Cardiac septum (tissue), 1 donor: ENCODE measurements at regions not wholly inside any gene's neighbourhood (a gene's known extent, or its start where the extent isn't known, plus 50 kb on each side); places are given as distances from the start of the nearest gene placed in this dataset.

ENCODE experiments used
- DNase-seq: peaks from one replicate; pipeline ENCODE4 v3.0.0-alpha.2; 2020; ENCODE audit warnings: low spot score
- intact Hi-C: fragments of 100-400 bp; cut with DNase I; formaldehyde crosslinking; loops from one replicate; pipeline ENCODE4 v1.14.0; 2022
- donor health status: DM: no; HTN: no; CAD: no.

DNA sequence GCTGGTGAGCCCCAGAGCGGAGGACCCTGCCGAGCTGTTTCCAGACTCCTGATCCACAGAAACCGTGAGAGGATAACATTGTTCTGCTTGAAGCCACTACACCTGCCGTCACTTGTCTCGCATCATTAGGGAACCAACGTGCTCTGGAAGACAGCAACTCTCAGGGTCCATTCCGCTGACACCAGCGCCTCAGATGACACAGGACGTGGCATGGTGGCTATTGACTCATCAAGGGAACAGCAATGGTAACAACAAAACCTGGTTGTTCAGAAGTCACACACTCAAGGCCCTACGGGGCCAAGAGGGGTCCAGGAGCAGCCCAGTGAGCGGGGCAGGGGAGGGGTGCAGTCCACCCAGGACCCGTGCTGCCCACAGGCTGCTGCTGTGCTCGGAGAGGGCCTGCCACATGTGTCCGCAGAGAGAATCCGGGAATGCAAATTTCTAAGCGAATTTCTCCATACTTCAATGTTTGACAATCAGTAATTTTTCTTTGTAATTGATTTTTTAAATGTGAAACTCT is 110.4 kb downstream of the TTLL2 start:
- intact Hi-C loops = no loop called here
- no peak for DNase-seq

GRCh38 chr6:167437888-167438484 is 113.1 kb downstream of the TTLL2 start:
- intact Hi-C loops = no loop called here
- no peak for DNase-seq

DNA sequence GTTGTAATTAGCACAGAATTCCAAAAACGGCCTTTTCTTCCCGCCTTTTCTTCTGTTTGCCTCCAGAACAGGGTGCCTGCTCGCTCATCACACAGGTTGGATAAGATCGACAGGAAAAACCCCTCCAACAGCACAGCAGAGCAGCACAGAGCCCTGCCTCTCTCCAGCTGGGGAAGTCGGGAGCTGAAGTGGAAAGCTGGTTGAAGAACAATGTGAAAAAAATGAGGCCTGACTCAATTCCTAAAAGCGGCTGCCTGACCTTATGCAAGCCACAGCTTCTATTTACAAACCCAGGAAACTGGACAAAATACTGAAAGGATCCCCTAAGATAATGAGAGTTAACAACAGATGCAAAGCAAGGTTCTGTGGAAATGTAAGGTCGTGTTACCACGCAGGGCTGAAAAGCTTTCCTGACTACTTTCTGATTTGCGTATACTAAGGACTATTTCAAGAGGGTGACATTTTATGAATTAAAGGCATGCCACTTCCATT is 116.9 kb downstream of the TTLL2 start:
- intact Hi-C loops = no loop called here
- no peak for DNase-seq

GRCh38 chr6:167442245-167442644 is 117.4 kb downstream of the TTLL2 start:
- intact Hi-C loops = no loop called here
- no peak for DNase-seq

DNA sequence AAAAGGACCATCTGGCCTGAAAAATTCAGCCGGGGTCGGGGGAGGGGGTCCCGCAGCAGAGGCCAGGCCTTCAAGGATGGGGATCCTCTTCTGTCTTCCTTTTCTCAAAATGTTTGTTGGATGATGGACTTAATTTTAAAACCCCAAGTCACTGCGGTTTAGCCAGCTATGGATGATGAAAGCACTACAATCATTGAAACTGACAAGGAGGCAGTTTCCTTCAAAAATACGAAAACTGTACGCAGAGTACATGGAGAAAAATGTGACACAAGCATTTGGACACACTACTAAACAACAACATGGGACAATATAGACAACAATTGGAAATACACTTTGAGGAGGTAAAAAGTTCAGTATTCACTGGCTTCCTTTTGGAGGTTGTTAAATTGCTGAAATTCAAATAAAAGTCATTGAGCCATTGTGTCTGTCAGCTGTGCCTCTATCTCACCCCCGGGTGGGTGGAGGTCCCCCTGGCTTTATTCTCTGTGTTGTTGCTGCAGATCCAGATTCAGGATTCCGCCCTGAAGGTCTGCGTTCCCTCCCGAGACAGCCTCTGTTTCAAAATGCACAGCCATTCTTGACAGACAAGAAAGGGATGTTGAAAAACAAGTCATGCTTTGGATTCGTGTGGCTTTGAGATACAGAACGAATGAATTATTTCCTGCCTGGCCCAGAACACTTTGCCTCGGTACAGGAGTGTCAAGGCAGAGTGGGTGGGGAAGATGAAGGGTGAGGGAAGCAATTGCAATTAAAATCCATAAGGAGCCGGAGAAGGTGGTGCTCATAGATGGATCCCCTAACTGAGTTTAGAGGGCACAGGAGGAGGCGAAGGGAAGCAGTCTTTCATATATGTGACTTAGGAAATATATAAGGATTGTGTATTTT is 118.2 kb downstream of the TTLL2 start:
- intact Hi-C loops = no loop called here
- no peak for DNase-seq

DNA sequence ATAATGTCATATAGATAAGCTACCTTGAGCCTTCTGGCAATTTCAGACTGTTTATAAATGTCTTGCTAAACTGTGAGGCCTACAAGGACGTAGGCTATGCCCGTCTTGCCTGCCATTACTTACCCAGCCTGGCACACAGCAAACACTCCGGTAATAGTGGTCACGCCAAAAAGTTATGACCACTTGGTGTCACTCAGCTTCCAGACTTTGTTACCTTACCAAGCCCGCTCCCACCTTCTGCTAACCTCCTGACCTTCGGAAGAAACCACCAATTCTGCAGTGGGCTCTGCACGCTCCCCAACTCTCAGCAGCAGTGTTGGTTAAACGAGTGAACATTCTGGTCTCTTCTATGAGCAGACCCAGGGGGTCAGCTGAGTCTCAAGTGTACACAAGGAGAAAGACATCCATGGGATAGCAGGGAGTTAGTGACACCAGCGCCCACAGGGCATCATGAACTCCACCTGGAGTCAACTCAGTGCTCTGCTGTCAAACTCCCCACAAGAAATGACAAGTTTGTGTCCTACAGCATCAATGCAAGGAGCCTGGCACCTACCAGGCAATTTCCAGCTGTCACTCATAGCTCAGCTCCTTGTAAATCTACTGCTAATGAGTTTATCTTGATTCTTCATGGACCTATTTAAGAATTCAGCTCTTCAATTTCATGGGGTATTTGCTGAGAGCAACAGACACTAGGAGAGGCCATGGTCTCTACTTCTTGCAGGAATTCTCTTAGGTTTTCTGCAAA is 119.9 kb downstream of the TTLL2 start:
- intact Hi-C loops = no loop called here
- no peak for DNase-seq

DNA sequence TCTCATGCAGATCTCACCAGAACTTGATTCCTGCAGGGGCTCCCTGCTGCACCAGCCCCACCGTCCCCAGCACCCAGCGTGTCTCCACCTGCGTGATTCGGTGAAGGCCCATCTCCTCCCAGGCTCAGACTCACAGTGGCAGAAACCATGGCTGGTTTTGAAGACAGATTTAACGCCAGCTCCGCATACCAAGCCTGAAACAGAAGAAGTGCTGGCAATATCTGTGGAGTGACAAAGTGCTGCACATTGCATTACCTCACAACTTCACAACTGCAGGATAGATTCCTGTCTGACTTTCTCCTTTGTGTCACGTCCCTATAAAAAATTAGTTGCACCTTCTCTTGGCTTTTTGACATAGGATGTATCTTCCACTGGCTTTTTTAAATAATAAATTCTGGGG is 120.7 kb downstream of the TTLL2 start:
- DNase-seq = no peak
- intact Hi-C loops = no loop called here

DNA sequence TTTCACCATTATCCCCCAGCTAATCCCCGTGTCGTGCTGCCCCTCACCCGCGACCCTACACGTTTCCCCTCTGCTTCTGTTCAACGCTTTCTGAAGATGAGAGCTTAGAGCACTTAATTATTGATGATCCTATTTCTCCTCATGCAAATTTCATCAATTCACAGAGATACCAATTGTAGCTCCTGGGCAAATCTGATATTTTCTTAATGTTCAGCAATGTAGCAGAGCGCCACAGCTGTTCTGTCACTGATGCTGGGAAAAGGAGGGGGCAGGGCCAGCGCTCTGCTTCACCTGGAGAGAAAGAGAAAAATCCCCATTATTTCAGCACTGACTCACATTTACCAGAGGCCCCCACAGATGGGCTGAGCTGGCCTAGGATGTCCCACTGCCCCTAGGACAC is 121.2 kb downstream of the TTLL2 start:
- intact Hi-C loops = no loop called here
- no peak for DNase-seq

DNA sequence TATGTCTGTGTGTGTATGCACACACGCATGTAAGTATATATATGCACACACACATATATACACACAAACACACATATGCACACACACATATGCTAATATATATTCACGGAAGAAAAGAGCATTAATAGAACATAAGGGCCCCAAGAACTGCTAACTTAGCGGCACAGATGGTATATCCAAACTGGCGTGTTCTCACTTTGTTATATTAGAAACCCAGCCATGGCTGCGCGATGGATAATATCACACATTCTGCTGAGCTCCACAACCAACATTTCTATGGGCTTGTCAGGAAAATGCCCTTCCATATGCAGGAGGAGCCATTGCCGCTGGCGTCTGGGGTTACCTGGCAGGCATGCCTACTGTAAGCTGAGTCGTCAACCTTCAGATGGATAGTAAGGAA is 122.1 kb downstream of the TTLL2 start:
- DNase-seq = no peak
- intact Hi-C loops = no loop called here

DNA sequence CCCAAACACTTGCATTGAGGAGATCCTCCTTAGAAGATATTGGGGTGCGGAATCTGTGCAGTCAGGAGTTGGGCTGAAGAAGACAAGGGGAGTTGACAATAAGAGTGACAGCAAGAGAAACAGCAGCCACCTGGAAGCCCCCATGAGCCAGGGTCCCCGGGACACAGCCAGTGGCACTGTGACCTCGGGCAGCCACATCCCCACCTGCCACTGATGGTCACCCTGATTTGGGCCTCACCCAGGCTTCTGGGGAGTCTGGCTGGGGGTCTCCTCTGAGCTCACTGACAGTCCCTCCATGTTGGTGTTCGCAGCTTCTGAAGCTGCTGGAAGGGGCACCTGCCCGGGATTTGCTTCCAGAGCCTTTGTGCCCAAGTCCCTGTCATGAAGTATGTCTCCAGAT is 123.5 kb downstream of the TTLL2 start:
- no peak for DNase-seq
- intact Hi-C loops = no loop called here

DNA sequence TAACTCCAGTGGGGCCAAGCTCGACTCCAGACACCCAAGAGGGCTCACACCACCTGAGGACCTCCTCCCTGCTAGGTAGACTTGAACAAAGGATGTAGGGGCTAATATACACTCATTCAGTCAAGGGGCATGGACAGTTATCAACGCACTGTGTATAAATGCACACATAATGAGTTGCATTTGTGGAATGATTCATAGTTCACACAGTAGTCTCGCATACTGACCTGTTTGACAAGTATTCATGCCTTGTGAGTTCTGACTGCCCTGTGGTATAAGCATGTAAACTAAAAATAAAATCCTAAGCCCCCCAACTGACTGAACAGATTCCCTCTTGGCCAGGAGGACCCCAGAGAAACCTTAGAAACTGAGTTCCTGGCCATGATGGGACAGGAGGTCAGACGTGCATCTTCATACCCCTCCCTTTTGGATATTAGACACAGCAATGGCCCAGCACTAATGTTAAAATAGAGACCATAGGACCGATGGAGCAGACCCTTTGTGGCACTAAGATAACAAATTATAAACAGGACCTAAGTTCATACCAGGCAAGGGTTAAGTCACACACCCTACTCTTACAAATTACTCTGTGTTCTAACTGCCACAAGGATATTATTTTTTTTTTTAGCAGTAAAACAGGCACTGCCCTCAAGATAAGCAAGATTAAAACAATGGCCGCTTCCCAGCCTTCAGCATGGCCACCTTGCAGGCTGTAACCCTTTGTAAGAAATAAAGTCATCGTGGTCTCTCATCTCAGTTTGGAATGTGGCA is 124.4 kb downstream of the TTLL2 start:
- DNase-seq = no peak
- intact Hi-C loops = no loop called here

GRCh38 chr6:167450626-167451025 is 125.7 kb downstream of the TTLL2 start:
- DNase-seq = no peak
- intact Hi-C loops = no loop called here

DNA sequence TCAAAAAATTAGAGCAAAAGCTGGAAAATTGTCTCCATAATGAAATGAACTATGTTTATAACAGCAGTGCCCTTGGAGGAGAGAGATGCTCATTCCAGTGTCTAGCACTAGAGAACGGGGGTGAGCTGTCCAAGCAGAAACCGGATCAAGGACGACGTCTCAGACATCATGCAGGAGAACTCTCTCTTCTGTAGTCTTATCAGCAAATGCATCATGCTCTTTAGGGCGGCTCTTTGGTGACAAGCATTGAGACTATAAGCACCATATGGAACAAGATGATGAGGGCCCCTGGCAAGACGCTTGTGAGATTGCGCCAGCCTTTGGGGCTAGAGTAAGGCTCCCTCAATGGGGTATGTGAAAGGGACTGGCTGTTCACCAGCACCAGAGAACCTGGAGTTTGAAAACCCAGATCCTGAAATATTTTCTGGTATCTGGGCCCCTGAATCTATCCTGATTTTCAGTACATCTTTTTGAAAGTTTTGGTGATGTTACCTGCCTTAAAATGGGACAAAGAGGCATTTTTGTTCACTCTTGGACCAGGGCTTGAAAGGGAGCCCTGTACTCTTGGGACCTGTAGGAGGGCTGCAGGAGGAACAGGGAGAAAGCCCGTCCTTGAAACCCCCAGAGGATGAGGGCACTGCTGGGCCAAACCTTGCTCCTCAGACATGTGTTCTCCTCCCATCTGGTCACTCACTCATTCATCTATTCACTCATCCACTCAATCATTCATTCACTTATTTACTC is 127.6 kb downstream of the TTLL2 start:
- DNase-seq = no peak
- intact Hi-C loops = no loop called here

DNA sequence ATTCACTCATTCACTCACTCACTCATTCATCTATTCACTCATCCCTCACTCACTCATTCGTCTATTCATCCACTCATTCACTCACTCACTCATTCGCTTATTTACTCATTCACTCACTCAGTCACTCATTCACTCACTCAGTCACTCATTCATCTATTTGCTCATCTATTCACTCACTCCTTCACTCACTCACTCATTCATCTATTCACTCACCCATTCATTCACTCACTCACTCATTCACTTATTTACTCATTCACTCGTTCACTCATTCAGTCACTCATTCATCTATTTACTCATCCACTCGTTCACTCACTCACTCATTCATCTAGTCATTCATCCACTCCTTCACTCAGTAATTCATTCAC is 128.2 kb downstream of the TTLL2 start:
- intact Hi-C loops = no loop called here
- no peak for DNase-seq

DNA sequence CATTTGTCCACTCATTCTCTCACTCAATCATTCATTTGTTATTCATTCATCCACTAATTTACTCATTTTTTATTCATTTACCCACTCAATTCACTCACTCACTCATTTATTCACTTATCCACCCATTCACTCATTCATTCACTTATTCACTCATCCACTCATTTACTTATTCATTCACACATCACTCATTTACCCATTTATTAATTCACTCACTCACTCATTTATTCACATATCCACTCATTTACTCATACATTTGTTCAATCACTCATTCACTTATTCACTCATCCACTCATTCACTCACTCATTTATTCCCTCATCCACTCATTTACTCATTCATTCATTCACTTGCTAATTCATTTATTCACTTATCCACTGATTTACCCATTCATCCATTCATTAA is 129.1 kb downstream of the TTLL2 start:
- intact Hi-C loops = no loop called here

GRCh38 chr6:167455371-167455770 is 130.5 kb downstream of the TTLL2 start:
- DNase-seq = no peak
- intact Hi-C loops = no loop called here

More for the DNA sequence above, 129.1 kb downstream of the TTLL2 start:
- DNase-seq = no peak

DNA sequence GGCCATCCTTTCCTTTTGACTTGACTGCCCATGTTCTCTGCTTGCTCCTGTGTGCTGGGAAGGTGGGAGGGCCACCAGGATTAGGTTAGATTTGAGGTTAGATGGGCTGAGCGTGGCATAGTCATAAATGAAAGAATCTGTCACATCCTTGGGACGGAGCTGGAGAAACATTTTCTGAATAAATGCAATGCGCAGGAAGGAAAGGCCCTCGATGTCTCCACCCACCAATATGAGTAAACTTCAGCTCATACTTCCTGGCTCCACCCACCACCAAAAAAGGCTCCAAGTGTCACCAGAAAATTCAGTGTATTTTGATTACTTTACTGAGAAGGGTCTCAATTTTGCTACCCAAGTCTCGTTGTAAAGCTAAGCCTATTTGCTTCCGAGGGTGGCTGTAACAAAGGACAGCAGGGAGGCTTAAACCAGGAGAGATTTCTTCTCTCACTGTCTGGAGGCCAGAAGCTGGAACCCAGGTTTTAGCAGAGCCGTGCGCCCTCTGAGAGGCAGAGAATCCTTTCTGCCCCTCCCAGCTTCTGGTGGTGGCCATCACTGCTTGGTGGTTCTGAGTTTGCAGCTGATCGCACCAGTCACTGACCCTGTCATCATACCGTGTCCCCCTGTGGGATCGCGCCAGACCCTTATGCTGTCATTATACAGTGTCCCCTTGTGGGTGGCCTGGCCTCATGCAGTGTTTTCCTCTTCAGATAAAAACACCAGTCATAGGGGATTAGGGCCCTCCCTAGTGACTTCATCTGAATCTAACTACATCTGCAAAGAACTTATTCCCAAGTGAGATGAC is 137.8 kb downstream of the TTLL2 start:
- intact Hi-C loops = no loop called here
- peak; percentile 71 for DNase-seq

GRCh38 chr6:167464177-167464576 is 139.3 kb downstream of the TTLL2 start:
- peak; percentile 17 for DNase-seq
- intact Hi-C loops = no loop called here
